GM19397 (cell line): ENCODE measurements at regions not wholly inside any gene's neighbourhood (a gene's known extent, or its start where the extent isn't known, plus 50 kb on each side); places are given as distances from the start of the nearest gene placed in this dataset.

Source experiments
- ATAC-seq: cut with Tn5 transposase; IDR thresholded peaks from one replicate; pipeline ENCODE4 v1.9.1; 2021; ENCODE audit warnings: mild to moderate bottlenecking, moderate library complexity; ENCODE audit not compliant: unreplicated experiment

GRCh38 chr6:146886587-146887446, 288.0 kb downstream of the ADGB start:
- no peak for ATAC-seq

DNA sequence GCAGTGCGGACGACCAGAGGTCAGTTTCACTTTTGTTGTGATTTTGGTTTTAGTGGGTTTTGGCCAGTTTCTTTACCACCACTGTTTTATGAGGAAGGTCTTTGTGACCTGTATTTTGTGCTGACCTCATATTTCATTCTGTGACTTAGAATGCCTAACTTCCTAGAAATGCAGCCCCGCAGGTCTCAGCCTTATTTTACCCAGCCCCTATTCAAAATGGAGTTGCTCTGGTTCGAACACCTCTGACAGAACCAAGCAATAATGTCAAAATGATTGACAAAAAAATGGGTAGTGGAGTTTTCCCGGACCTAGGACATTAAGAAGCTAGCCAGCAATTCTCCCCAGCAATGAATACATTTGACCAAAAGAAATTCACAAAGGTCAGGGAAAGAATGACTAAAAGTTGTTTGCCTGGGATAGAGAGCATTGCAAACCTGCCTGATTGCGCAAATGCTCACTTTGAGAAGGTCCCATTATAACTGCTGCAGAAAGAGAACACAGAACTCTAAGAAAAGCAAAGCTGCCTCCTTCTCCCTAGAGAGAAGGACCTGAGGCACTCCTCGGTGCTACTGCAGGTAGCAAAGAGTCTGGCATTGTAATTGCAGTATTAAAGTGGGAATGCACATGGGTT, 288.8 kb downstream of the ADGB start:
- no peak for ATAC-seq

DNA sequence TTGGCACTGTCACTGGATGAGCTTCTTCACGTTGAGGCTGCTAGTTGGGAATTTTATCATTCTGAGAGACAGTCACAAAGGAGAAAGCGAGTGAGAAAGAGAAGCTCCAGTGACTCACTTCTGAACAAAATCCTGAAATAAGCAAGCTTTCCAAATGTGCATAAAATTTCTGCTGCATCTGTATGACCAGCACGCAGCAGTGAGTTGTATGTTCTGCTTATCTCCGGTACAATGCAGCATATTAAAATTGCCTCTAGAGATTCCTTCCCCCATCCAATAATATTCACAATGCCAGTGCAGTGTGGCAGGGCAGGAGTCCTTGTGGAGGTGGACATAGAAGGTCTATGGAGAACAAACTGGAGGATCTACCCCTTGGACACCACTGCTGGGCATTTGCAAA, 290.5 kb downstream of the ADGB start:
- ATAC-seq: no peak

GRCh38 chr6:146890172-146890571, 291.4 kb downstream of the ADGB start:
- ATAC-seq: no peak

GRCh38 chr6:146890644-146891434, 292.1 kb downstream of the ADGB start:
- no peak for ATAC-seq

- no peak for ATAC-seq
These were observed 293.0 kb downstream of the ADGB start for GRCh38 chr6:146891615-146892265.

DNA sequence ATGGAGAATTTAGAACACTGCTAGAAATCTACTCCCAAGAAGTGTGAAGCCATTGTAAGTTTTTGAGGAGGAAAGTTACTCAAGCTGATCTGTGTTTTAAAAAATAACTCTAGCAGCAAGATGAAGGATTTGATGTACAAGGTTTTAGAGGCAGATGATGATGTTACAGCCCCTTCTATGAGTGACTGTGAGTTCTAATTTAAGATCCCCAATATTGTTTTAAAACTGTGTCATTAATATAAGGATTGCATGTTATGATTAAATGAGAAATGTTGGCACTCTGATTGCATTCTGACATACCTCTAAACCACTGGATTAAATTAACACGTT, 293.5 kb downstream of the ADGB start:
- no peak for ATAC-seq

- no peak for ATAC-seq
These were observed 294.0 kb downstream of the ADGB start for GRCh38 chr6:146892613-146893401.

GRCh38 chr6:146893690-146894089, 294.9 kb downstream of the ADGB start:
- ATAC-seq: no peak

DNA sequence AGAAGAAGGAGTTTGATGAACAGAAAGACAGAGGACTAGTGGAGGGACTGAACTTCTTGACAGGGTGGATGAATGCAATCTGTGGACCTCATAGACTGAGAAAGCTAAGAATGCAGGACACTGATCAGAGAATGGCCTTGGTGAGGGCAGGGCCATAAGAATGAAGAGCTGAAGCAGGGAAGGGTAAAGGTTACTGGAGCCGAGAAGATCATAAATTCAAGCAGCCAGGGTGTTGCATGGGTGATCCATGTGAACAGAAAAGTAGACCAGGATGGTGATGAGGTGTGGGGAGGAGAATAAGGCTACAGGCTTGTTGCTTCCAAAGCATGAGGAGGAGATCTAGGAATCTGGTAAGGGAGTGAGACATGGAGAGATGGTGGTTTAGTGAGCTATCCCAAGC, 295.9 kb downstream of the ADGB start:
- ATAC-seq: no peak

GRCh38 chr6:146895101-146895771, 296.5 kb downstream of the ADGB start:
- no peak for ATAC-seq

DNA sequence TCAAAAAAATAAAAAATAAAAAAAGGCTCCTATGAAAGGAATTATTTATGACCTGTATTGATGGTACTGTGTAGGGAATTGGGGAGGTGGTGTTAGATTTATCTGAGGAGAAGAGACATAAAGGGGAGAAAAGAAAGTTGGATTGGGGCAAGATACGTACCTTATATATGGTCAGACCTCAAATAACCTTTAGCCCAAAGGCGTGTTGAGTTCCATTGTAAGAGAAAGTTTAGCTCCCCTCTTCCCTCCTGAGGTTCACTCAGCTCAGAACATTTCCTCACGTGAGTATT, 296.9 kb downstream of the ADGB start:
- no peak for ATAC-seq

- ATAC-seq: no peak
These were observed 297.5 kb downstream of the ADGB start for GRCh38 chr6:146896062-146896813.

GRCh38 chr6:146896960-146897701, 298.4 kb downstream of the ADGB start:
- no peak for ATAC-seq

- no peak for ATAC-seq
These were observed 299.5 kb downstream of the ADGB start for GRCh38 chr6:146898069-146898887.

DNA sequence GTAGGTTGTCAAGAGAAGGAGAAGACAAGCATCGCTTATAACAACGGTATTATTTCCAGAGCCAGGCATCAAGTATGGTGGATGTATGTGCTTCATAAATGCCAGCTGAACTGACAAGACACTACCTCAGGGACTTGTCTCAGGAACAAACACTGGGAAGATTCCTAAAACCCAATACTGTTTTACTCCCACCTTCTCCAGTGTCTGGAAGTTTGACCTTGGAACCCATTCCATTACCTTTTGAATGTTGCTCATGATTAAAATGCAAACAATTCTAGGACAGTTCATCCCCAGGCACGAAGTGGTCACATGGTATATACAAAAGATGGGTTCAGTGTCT, 300.1 kb downstream of the ADGB start:
- ATAC-seq: no peak

DNA sequence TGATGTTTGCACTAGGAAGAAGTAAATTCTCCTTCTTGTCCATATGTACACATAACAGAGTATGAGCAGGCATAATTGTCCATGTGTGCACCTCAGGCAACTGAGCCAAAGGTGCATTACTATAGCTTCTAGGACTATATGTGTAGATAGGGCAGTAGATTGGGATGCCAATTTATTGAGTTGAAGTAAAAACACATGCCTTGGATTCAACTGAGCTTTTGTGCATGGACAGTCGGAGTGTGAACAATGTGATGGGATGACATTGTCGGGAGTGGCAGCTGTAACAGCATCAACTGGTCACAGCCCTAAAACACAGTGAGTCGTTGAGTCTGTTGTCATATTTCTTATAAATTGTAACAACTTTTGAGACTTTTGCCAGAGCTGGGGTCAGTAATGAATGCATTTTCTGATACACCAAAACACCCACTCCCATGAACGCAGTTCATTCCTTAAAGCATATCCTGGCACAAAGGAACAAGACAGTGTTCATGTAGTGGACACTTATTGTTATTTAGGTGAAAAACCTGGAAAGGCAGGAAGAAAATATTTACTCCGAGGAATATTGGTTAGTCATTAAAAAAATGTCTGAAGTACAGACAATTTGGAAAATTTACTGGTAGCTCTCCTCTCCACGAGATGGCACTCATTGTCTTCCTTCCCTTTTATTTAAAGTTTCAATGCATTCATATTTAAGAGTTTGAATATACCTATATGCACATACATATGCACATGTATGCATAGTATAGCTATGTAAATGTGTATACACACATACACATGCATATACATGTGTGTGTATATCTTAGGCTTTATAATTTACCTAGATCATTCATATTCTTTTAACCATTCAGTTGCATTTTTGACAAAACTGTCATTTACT, 302.0 kb upstream of the STXBP5 start:
- no peak for ATAC-seq
